Body of pancreas (tissue), 4 donors: ENCODE measurements at regions not wholly inside any gene's neighbourhood (a gene's known extent, or its start where the extent isn't known, plus 50 kb on each side); places are given as distances from the start of the nearest gene placed in this dataset.

ENCODE experiments used
- ATAC-seq: fragments of 150-250 bp; one replicate; pipeline ENCODE4 v1.9.1; 2016
- DNase-seq, 4 donors: peaks; one replicate each; pipeline ENCODE4 v3.0.0-alpha.2; 2019
- H3K27ac ChIP-seq, 4 donors: fragments of 200-600 bp; sonication (generic); 1 replicate in 3 of 4; 2 replicates in 1 of 4; pipeline versions ENCODE4 v1.5.1 to v1.6.1; 2016 to 2019; ENCODE audit warnings: mild to moderate bottlenecking in 1 of 4, mixed read lengths in 1 of 4, moderate library complexity in 1 of 4
- H3K27me3 ChIP-seq, 2 donors: fragments of 200-600 bp; sonication (generic); one replicate each; pipeline ENCODE4 v1.6.0; 2016; ENCODE audit warnings: mild to moderate bottlenecking in 1 of 2
- H3K36me3 ChIP-seq, 2 donors: fragments of 200-600 bp; sonication (generic); replicated peaks in 1 of 2; 2 replicates each; pipeline ENCODE4 v1.5.1; 2016; ENCODE audit warnings: low read depth in 2 of 2; ENCODE audit not compliant: insufficient read depth in 1 of 2
- H3K4me1 ChIP-seq: fragments of 200-600 bp; sonication (generic); one replicate; pipeline ENCODE4 v1.6.0; 2016
- H3K4me3 ChIP-seq, 2 donors: fragments of 200-600 bp; sonication (generic); 1 replicate in 1 of 2; 2 replicates in 1 of 2; pipeline ENCODE4 v1.5.1; 2016 to 2019
- H3K9me3 ChIP-seq, 3 donors: fragments of 200-600 bp; sonication (generic); 1 replicate in 2 of 3; 2 replicates in 1 of 3; pipeline ENCODE4 v1.5.1; 2016
- CTCF ChIP-seq, 7 experiments: fragments of 450-650 bp in 4 of 7; fragments of 200-600 bp in 3 of 7; sonication (generic) in 3 of 7; IDR thresholded peaks; one replicate each; pipeline ENCODE4 v1.5.1; 2016 to 2019; ENCODE audit warnings: antibody characterized with exemption in 7 of 7
- POLR2A ChIP-seq, 3 donors: fragments of 450-650 bp; IDR thresholded peaks; one replicate each; pipeline ENCODE4 v1.6.1; 2016; ENCODE audit warnings: antibody characterized with exemption in 3 of 3, mild to moderate bottlenecking in 2 of 3
- WGBS, 2 donors: methylation state at CpG; one replicate each; pipeline ENCODE4 v1.1.5; 2017; 5-methylcytosine and 5-hydroxymethylcytosine counted together
- intact Hi-C: fragments of 100-400 bp; cut with DNase I; formaldehyde crosslinking; loops from one replicate; pipeline ENCODE4 v1.15.1; 2023

DNA sequence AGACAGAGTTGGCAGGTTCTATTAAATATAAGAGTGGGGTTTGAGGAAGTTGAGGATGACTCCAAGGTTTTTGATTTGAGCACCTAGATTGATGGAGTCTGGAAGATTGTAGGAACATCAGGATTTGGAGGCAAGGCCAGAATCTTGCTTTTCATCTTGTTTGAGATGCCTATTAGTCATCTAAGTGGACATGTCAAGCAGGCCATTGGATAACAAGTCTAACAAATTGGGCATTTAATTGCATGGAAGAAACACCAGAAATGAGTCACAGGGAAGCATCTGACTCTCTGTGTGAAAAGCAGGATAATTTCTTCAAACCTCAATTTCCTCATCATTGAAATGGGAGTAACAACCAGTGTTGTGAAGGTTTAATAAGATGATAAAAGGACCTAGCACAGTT, 53.3 kb upstream of the ARL15 start:
- H3K36me3 ChIP-seq: no peaks in the 10 kb centered on the region
- H3K4me3 ChIP-seq: no peak overlapping the region
- H3K27me3 ChIP-seq: no peaks in the 10 kb centered on the region
- peaks cover 25% of the 10 kb centered on the region for H3K4me1 ChIP-seq
- ATAC-seq (no peak), DNase-seq (no peak)
- TF ChIP-seq POLR2A (IDR thresholded peaks at IDR 0.05) (no peak), CTCF (IDR thresholded peaks at IDR 0.05) (no peak)
- intact Hi-C loops: no loop called here
- no peak overlapping the region for H3K27ac ChIP-seq
- no peaks in the 10 kb centered on the region for H3K9me3 ChIP-seq

DNA sequence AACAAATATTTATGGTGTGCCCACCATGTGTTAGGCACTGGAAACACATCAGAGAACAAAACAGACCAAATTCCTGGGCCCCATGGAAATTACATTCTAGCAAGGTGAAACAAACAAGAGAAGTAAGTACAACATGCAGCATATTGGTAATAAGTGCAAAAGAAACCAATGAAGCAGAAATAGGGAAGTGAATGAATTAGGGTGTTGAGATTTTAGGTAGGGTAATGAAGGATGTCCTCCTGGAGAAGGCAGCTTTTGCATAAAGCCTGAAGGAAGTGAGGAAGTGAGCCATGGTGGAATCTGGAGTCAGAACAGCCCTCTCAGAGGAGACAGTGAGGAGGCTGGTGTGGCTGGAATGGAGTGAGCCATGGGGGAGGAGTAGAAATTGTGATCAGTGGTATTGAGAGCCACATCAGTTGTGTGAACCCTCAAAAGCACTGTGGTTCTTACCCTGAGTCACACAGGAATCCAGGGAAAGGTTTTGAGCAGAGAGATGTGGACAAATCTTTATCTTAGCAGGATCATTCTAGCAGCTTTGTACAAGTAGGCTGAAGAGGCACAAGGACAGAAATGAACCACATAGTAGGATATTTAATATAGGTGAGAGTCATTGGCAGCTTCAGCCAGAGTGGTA, 52.7 kb upstream of the ARL15 start:
- intact Hi-C loops: no loop called here
- Histone ChIP-seq H3K4me1 (peaks cover 25% of the 10 kb centered on the region), H3K4me3 (no peak overlapping the region), H3K9me3 (no peaks in the 10 kb centered on the region), H3K27me3 (no peaks in the 10 kb centered on the region), H3K27ac (no peak overlapping the region), H3K36me3 (no peaks in the 10 kb centered on the region)
- no peak for DNase-seq
- TF ChIP-seq CTCF (IDR thresholded peaks at IDR 0.05) (no peak), POLR2A (IDR thresholded peaks at IDR 0.05) (no peak)
- no peak for ATAC-seq

- ATAC-seq (no peak), DNase-seq (no peak)
- 31 to 33% methylated on average over 2 of the region's 2 CpGs for WGBS, 2 donors
- intact Hi-C loops: no loop called here
- Histone ChIP-seq H3K36me3 (no peaks in the 10 kb centered on the region), H3K9me3 (no peaks in the 10 kb centered on the region), H3K27ac (no peak overlapping the region), H3K4me1 (peaks cover 25% of the 10 kb centered on the region), H3K4me3 (no peak overlapping the region), H3K27me3 (no peaks in the 10 kb centered on the region)
- TF ChIP-seq CTCF (IDR thresholded peaks at IDR 0.05): no peak
- TF ChIP-seq POLR2A (IDR thresholded peaks at IDR 0.05): no peak
Observed at GRCh38 chr5:54362434-54362833, 52.1 kb upstream of the ARL15 start.

DNA sequence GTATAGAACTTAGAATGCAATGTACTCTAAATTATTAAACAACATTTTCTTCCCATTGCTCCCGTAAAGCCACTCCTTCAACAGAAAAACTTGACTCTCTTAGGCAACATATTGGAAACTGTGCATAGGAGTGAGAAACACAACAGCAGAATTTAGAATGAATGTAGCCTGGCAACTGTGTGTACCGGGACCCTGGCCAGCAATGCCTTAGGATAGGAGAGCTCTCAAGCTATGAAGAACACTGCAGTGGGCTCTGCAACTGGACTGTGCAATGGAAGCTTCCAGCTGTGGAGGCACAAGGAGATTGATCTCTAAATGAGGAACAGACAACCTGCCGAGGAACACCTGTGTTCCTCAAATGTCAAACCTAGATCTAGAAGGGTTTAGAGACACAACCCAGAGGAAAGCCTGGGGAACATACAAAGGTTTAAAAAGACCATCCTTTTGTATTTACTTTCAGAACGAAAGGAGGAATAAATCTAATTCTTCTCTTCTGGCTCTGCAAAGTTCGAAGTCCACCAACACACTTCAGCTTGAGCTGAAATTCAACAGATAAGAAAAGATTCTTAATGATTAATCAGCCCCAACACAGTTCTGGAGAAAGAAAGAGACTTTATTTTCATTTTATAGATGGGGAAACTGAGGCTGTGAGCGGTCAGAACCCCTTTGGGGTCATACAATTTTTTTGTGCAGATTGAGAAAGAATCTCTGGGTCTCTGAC, 51.5 kb upstream of the ARL15 start:
- no peak overlapping the region for H3K4me3 ChIP-seq
- DNase-seq (peak; percentile 26 to 66 (median 32)), ATAC-seq (peak; percentile 64)
- H3K27ac ChIP-seq: peak overlapping the region in 1 of 4 donors; percentile 17
- peaks cover 25% of the 10 kb centered on the region for H3K4me1 ChIP-seq
- H3K27me3 ChIP-seq: no peaks in the 10 kb centered on the region
- intact Hi-C loops: no loop called here
- no peaks in the 10 kb centered on the region for H3K36me3 ChIP-seq
- no peak for TF ChIP-seq CTCF (IDR thresholded peaks at IDR 0.05)
- TF ChIP-seq POLR2A (IDR thresholded peaks at IDR 0.05): no peak
- 26 to 28% methylated on average over 6 of the region's 6 CpGs for WGBS, 2 donors
- no peaks in the 10 kb centered on the region for H3K9me3 ChIP-seq
